Brain microvascular endothelial cell (primary cell): ENCODE measurements at regions not wholly inside any gene's neighbourhood (a gene's known extent, or its start where the extent isn't known, plus 50 kb on each side); places are given as distances from the start of the nearest gene placed in this dataset.

Experiments used
- DNase-seq: peaks from one replicate; pipeline ENCODE4 v3.0.0-alpha.2; 2020
- H3K27ac ChIP-seq: fragments of 250-450 bp; sonication (Bioruptor Pico); 2 replicates; pipeline ENCODE4 v1.5.1; 2020; ENCODE audit warnings: mild to moderate bottlenecking, moderate library complexity
- H3K27me3 ChIP-seq: fragments of 250-450 bp; sonication (Bioruptor Pico); replicated peaks from 2 replicates; pipeline ENCODE4 v1.5.1; 2020; ENCODE audit warnings: mild to moderate bottlenecking
- H3K36me3 ChIP-seq: fragments of 250-450 bp; sonication (Bioruptor Pico); replicated peaks from 2 replicates; pipeline ENCODE4 v1.5.1; 2020; ENCODE audit warnings: mild to moderate bottlenecking
- H3K4me3 ChIP-seq: 2 replicates; pipeline ENCODE4 v1.5.1; 2011; ENCODE audit warnings: low read depth, mild to moderate bottlenecking, control low read depth, low read length, moderate library complexity
- CTCF ChIP-seq: IDR thresholded peaks from 2 replicates; pipeline ENCODE4 v1.5.1; 2011; ENCODE audit warnings: low read depth, mild to moderate bottlenecking, moderate library complexity, low read length, control low read depth, inconsistent platforms; ENCODE audit errors: missing control alignments
- in situ Hi-C: cut with HindIII; loops from 2 replicates; pipeline ENCODE4 v1.10.0; 2017; ENCODE audit warnings: low sequenced_read_pairs, low pct_ligation_motif_present

GRCh38 chr13:50320271-50320862 is 305.1 kb downstream of the KCNRG start:
- H3K27me3 ChIP-seq: no peaks in the 10 kb centered on the region
- TF ChIP-seq CTCF: no peak
- H3K4me3 ChIP-seq: no peak overlapping the region
- no peaks in the 10 kb centered on the region for H3K36me3 ChIP-seq
- peak overlapping the region; percentile 62 for H3K27ac ChIP-seq
- in situ Hi-C loops: no loop called here
- DNase-seq: peak; percentile 33

- no peak for DNase-seq
- H3K27ac ChIP-seq: no peak overlapping the region
- no peaks in the 10 kb centered on the region for H3K36me3 ChIP-seq
- H3K4me3 ChIP-seq: no peak overlapping the region
- no peaks in the 10 kb centered on the region for H3K27me3 ChIP-seq
- in situ Hi-C loops: no loop called here
- no peak for TF ChIP-seq CTCF
Observed at GRCh38 chr13:50322006-50322405, 306.8 kb downstream of the KCNRG start.

GRCh38 chr13:50323440-50324065 is 308.3 kb downstream of the KCNRG start:
- H3K4me3 ChIP-seq: no peak overlapping the region
- TF ChIP-seq CTCF: no peak
- no peaks in the 10 kb centered on the region for H3K36me3 ChIP-seq
- H3K27ac ChIP-seq: peak overlapping the region; percentile 58
- in situ Hi-C loops: no loop called here
- no peaks in the 10 kb centered on the region for H3K27me3 ChIP-seq
- DNase-seq: peak; percentile 79

DNA sequence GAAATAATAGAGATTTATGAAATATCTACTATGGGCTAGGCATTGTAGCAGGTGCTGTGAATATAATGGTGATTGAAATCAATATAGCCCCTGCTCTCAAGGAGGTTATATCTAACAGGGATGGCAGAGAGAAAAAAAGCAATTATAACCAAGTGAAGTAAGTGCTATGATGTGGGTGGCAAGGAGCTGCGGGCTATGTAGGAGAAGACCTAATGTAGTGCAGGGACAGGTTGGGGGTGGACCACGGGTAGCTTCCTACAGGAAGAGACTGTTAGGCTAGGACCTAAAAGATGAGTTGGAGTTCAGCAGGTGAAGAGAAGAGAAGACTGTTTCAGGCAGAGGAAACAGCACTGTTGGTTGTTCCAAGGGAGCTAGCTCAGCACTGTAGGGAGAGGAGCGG is 311.0 kb downstream of the KCNRG start:
- in situ Hi-C loops: no loop called here
- TF ChIP-seq CTCF: no peak
- Histone ChIP-seq H3K36me3 (no peaks in the 10 kb centered on the region), H3K27me3 (no peaks in the 10 kb centered on the region), H3K4me3 (no peak overlapping the region), H3K27ac (no peak overlapping the region)
- no peak for DNase-seq

- in situ Hi-C loops: no loop called here
- Histone ChIP-seq H3K36me3 (no peaks in the 10 kb centered on the region), H3K27me3 (no peaks in the 10 kb centered on the region), H3K4me3 (no peak overlapping the region), H3K27ac (no peak overlapping the region)
- TF ChIP-seq CTCF: no peak
- DNase-seq: no peak
Observed at GRCh38 chr13:50326811-50327210, 311.6 kb downstream of the KCNRG start.
